Gastroesophageal sphincter (tissue), 4 donors: ENCODE measurements at regions not wholly inside any gene's neighbourhood (a gene's known extent, or its start where the extent isn't known, plus 50 kb on each side); places are given as distances from the start of the nearest gene placed in this dataset.

Source experiments
- ATAC-seq: fragments of 150-250 bp; one replicate; pipeline ENCODE4 v1.9.1; 2016; ENCODE audit warnings: mild to moderate bottlenecking, moderate library complexity
- H3K27ac ChIP-seq, 4 donors: fragments of 200-600 bp; sonication (generic) in 3 of 4; 1 replicate in 3 of 4; 2 replicates in 1 of 4; pipeline ENCODE4 v1.5.1; 2016 to 2019
- H3K27me3 ChIP-seq: fragments of 200-600 bp; sonication (generic); one replicate; pipeline ENCODE4 v1.5.1; 2019
- H3K36me3 ChIP-seq, 2 donors: fragments of 200-600 bp; sonication (generic); one replicate each; pipeline ENCODE4 v1.5.1; 2019; ENCODE audit warnings: control low read depth in 1 of 2
- H3K4me1 ChIP-seq, 3 donors: fragments of 200-600 bp; sonication (generic); 1 replicate in 2 of 3; 2 replicates in 1 of 3; pipeline ENCODE4 v1.5.1; 2016 to 2019; ENCODE audit warnings: control low read depth in 2 of 3
- H3K4me3 ChIP-seq, 2 donors: fragments of 200-600 bp; sonication (generic); one replicate each; pipeline ENCODE4 v1.5.1; 2019; ENCODE audit warnings: mild to moderate bottlenecking in 1 of 2, moderate library complexity in 1 of 2
- H3K9me3 ChIP-seq, 3 donors: fragments of 200-600 bp; sonication (generic); one replicate each; pipeline ENCODE4 v1.5.1; 2017 to 2019; ENCODE audit warnings: control low read depth in 2 of 3
- EP300 ChIP-seq: sonication (generic); formaldehyde crosslinking; IDR thresholded peaks from one replicate; pipeline ENCODE4 v1.6.1; 2017; ENCODE audit warnings: antibody characterized with exemption, mild to moderate bottlenecking
- POLR2A ChIP-seq, 2 donors: fragments of 450-650 bp; IDR thresholded peaks; one replicate each; pipeline ENCODE4 v1.6.1; 2017; ENCODE audit warnings: antibody characterized with exemption in 2 of 2, mild to moderate bottlenecking in 2 of 2, moderate library complexity in 1 of 2
- POLR2AphosphoS5 ChIP-seq: sonication (generic); formaldehyde crosslinking; IDR thresholded peaks from one replicate; pipeline ENCODE4 v1.6.1; 2017; ENCODE audit warnings: antibody characterized with exemption
- WGBS, 2 donors: methylation state at CpG; one replicate each; pipeline ENCODE4 v1.1.5; 2018; ENCODE audit warnings: low coverage in 1 of 2; 5-methylcytosine and 5-hydroxymethylcytosine counted together
- TF ChIP-seq, protein P1 (sequence below), 4 experiments: fragments of 200-600 bp in 2 of 4; fragments of 450-650 bp in 2 of 4; sonication (generic) in 1 of 4; IDR thresholded peaks; one replicate each; pipeline ENCODE4 v1.5.1; 2017 to 2019; ENCODE audit warnings: antibody characterized with exemption in 4 of 4, mild to moderate bottlenecking in 2 of 4, moderate library complexity in 2 of 4

DNA sequence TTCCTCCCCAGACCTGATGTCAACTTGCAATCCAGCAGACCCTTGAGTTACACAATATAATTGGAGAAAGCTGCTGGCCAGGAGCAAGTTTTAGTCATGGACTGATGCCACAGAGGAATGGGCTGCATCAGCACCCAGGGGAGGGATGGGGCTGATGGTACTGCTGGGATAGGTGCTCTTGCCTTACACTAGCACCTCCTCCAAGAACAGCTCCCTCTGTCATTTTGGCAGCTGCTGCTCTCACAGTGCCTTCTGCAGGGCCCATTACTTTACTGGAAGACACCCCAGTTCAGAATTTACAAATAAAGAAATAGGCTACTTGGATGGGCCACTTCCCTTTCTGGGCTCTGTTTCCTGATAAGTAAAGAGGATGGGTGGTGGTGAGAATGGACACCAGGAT, 85.3 kb upstream of the RORA start:
- no peaks in the 10 kb centered on the region for H3K36me3 ChIP-seq
- H3K4me3 ChIP-seq: no peak overlapping the region
- H3K27ac ChIP-seq: no peak overlapping the region
- no peaks in the 10 kb centered on the region for H3K9me3 ChIP-seq
- no peak for ATAC-seq
- H3K4me1 ChIP-seq: no peaks in the 10 kb centered on the region
- no peaks in the 10 kb centered on the region for H3K27me3 ChIP-seq
- TF ChIP-seq POLR2A (IDR thresholded peaks at IDR 0.05): no peak
- TF ChIP-seq, protein P1, sequence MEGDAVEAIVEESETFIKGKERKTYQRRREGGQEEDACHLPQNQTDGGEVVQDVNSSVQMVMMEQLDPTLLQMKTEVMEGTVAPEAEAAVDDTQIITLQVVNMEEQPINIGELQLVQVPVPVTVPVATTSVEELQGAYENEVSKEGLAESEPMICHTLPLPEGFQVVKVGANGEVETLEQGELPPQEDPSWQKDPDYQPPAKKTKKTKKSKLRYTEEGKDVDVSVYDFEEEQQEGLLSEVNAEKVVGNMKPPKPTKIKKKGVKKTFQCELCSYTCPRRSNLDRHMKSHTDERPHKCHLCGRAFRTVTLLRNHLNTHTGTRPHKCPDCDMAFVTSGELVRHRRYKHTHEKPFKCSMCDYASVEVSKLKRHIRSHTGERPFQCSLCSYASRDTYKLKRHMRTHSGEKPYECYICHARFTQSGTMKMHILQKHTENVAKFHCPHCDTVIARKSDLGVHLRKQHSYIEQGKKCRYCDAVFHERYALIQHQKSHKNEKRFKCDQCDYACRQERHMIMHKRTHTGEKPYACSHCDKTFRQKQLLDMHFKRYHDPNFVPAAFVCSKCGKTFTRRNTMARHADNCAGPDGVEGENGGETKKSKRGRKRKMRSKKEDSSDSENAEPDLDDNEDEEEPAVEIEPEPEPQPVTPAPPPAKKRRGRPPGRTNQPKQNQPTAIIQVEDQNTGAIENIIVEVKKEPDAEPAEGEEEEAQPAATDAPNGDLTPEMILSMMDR (IDR thresholded peaks at IDR 0.05): no peak
- TF ChIP-seq EP300: no peak
- TF ChIP-seq POLR2AphosphoS5: no peak

DNA sequence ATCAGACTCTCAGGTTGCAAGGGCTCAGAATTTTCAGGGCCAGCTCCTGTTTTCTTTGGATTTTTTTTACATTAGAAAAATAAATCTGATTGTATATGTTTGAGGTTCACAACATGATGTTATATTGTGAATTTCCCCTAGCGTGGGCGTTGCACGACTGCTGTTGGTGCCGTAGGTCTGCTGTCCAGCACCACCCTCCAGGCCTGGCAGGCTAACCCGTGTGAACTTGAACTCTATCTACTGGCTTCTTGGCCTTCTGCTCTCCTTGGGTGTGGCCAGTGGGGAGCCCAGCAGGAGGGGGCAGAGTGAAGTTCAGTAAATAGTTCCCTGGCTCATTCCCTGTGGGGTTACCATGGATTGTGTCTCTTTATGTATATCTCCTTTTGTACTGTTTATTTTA, 80.5 kb upstream of the RORA start:
- Histone ChIP-seq H3K27me3 (no peaks in the 10 kb centered on the region), H3K4me3 (no peak overlapping the region), H3K9me3 (no peaks in the 10 kb centered on the region), H3K27ac (no peak overlapping the region), H3K4me1 (no peaks in the 10 kb centered on the region), H3K36me3 (no peaks in the 10 kb centered on the region)
- WGBS, 2 donors: 79% methylated on average over 5 of the region's 5 CpGs; no CpG with 5 or more reads in 1 of the 2 donors
- ATAC-seq: no peak
- TF ChIP-seq, protein P1 (IDR thresholded peaks at IDR 0.05): no peak
- TF ChIP-seq EP300: no peak
- no peak for TF ChIP-seq POLR2AphosphoS5
- TF ChIP-seq POLR2A (IDR thresholded peaks at IDR 0.05): no peak

DNA sequence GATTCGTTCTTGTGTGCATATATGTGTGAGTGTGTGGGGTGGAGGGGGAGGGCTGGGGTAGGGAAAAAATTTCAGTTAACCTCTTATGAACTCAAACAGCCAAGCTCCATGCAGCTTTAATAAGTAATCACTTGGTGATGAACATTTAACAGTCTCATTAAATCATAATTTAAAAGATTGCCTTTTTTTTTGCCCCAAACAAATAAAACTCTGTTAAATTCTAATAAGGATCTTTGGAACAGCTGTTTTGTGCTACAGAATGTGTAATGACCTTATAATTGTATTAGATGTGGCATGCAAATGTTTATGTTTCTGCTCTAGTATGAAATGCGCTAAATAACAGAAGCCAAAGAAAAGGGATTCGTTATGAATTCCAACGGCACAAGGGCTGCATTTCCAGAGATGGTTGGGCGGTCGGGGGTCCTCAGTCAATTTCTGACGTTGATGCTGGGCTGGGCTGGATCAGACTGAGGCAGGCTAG, 80.0 kb upstream of the RORA start:
- no peak for ATAC-seq
- Histone ChIP-seq H3K27me3 (no peaks in the 10 kb centered on the region), H3K4me3 (no peak overlapping the region), H3K27ac (no peak overlapping the region), H3K9me3 (no peaks in the 10 kb centered on the region), H3K36me3 (no peaks in the 10 kb centered on the region), H3K4me1 (no peaks in the 10 kb centered on the region)
- TF ChIP-seq EP300: no peak
- WGBS, 2 donors: 21 to 35% methylated on average over 4 to 6 of the region's 7 CpGs

DNA sequence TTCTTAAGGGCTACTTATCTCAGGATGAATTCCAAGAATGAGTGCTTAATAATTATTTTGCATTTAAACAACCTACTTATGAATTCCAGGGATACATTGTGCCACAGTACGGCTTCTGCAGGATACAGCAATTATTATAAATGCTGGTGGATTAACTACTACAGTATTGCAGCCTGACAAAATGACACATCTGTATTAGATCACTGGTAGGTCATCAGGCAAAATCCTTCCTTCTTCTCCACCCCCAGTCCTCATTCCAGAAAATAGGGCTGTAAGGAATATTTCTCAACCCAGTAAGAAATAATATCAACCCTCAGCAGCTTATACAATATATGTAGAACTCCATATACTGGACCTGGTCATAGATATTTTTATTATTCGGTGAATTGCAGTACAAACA, 79.3 kb upstream of the RORA start:
- ATAC-seq: no peak
- Histone ChIP-seq H3K4me1 (no peaks in the 10 kb centered on the region), H3K36me3 (no peaks in the 10 kb centered on the region), H3K9me3 (no peaks in the 10 kb centered on the region), H3K4me3 (no peak overlapping the region), H3K27ac (no peak overlapping the region), H3K27me3 (no peaks in the 10 kb centered on the region)
- 61 to 64% methylated on average over 2 of the region's 2 CpGs for WGBS, 2 donors
- TF ChIP-seq, protein P1 (IDR thresholded peaks at IDR 0.05): no peak
- TF ChIP-seq POLR2AphosphoS5 (no peak), EP300 (no peak), POLR2A (IDR thresholded peaks at IDR 0.05) (no peak)

DNA sequence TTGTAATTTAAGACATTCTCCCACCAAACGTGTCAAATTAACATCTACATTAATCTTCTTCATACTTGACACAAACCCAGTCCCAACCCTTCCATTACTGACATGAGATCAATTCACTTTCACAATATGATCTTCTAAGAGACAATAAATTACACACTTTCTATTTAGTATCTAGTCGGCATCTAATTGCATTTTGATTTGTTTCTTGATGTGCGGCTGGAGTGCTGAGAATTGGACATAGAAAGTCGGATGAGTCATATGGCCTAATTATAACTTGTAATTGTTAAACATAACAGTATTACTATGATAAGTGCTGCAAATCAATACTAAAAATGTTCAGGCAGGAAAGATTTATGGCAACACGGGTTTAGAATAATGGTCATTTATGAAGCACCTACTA, 78.4 kb upstream of the RORA start:
- H3K27ac ChIP-seq: no peak overlapping the region
- no peaks in the 10 kb centered on the region for H3K36me3 ChIP-seq
- no peak for ATAC-seq
- no peak overlapping the region for H3K4me3 ChIP-seq
- H3K27me3 ChIP-seq: no peaks in the 10 kb centered on the region
- 57 to 64% methylated on average over 3 to 5 of the region's 5 CpGs for WGBS, 2 donors
- no peak for TF ChIP-seq POLR2A (IDR thresholded peaks at IDR 0.05)
- TF ChIP-seq, protein P1 (IDR thresholded peaks at IDR 0.05): no peak
- TF ChIP-seq EP300: no peak
- no peaks in the 10 kb centered on the region for H3K4me1 ChIP-seq
- no peaks in the 10 kb centered on the region for H3K9me3 ChIP-seq

DNA sequence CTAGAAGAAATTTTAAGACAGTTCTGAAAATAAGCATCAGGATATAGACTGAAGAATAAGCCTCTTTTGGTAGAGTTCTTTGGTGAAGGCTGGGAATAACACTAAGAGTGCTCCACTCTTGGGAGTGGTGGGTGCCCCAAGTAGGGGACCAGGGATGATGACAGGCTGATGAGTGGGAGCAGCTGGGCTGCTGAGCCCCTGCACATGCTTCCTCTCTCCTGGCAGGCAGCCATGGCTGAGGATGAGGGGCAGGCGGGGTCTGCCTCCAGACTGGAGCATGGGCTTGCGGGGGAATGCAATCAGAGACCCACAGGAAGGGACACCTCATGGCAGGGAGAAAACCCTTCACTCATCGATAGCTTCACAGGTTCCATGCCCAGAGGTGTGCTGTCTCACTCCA, 72.6 kb upstream of the RORA start:
- WGBS, 2 donors: no CpG with 5 or more reads among the region's 3 CpGs
- H3K27me3 ChIP-seq: peaks cover 3% of the 10 kb centered on the region
- ATAC-seq: no peak
- no peaks in the 10 kb centered on the region for H3K9me3 ChIP-seq
- H3K27ac ChIP-seq: no peak overlapping the region
- H3K36me3 ChIP-seq: no peaks in the 10 kb centered on the region
- no peak overlapping the region for H3K4me3 ChIP-seq
- no peak for TF ChIP-seq POLR2A (IDR thresholded peaks at IDR 0.05)
- TF ChIP-seq POLR2AphosphoS5: no peak
- TF ChIP-seq, protein P1 (IDR thresholded peaks at IDR 0.05): no peak
- TF ChIP-seq EP300: no peak
- no peaks in the 10 kb centered on the region for H3K4me1 ChIP-seq
